Immature natural killer cell (primary cell): ENCODE measurements at regions not wholly inside any gene's neighbourhood (a gene's known extent, or its start where the extent isn't known, plus 50 kb on each side); places are given as distances from the start of the nearest gene placed in this dataset.

Source experiments
- DNase-seq, 3 donors: peaks; one replicate each; pipeline ENCODE4 v3.0.0; 2022; ENCODE audit warnings: mixed read lengths in 1 of 3
- H3K27ac Mint-ChIP-seq, 6 donors: one replicate each; pipeline ENCODE4 v1.8.0; 2020; ENCODE audit warnings: mixed read lengths in 6 of 6, mild to moderate bottlenecking in 5 of 6, inconsistent platforms in 4 of 6, moderate library complexity in 3 of 6
- H3K27me3 Mint-ChIP-seq, 3 donors: one replicate each; pipeline ENCODE4 v1.8.0; 2020 to 2021; ENCODE audit warnings: low read depth in 3 of 3, mild to moderate bottlenecking in 3 of 3, mixed read lengths in 3 of 3, moderate library complexity in 3 of 3, inconsistent platforms in 1 of 3
- H3K36me3 Mint-ChIP-seq, 3 donors: one replicate each; pipeline ENCODE4 v1.8.0; 2020; ENCODE audit warnings: mixed read lengths in 3 of 3, inconsistent platforms in 2 of 3, mild to moderate bottlenecking in 2 of 3
- H3K4me1 Mint-ChIP-seq, 2 donors: one replicate each; pipeline ENCODE4 v1.8.0; 2020; ENCODE audit warnings: inconsistent platforms in 2 of 2, mild to moderate bottlenecking in 2 of 2, mixed read lengths in 2 of 2, moderate library complexity in 1 of 2
- H3K4me3 Mint-ChIP-seq, 5 donors: one replicate each; pipeline ENCODE4 v1.8.0; 2020; ENCODE audit warnings: mild to moderate bottlenecking in 5 of 5, mixed read lengths in 5 of 5, inconsistent platforms in 3 of 5, moderate library complexity in 3 of 5
- H3K9me3 Mint-ChIP-seq, 6 donors: one replicate each; pipeline ENCODE4 v1.8.0; 2020; ENCODE audit warnings: mild to moderate bottlenecking in 6 of 6, mixed read lengths in 6 of 6, inconsistent platforms in 4 of 6, moderate library complexity in 3 of 6

- Mint-ChIP-seq H3K36me3 (no peaks in the 10 kb centered on the region), H3K4me1 (no peaks in the 10 kb centered on the region), H3K4me3 (no peak overlapping the region), H3K9me3 (no peaks in the 10 kb centered on the region), H3K27me3 (peaks cover 0 to 6% (median 1%) of the 10 kb centered on the region in 3 donors), H3K27ac (no peak overlapping the region)
- DNase-seq: no peak
Measured at GRCh38 chr10:129244757-129245156, 222.3 kb upstream of the MGMT start.

DNA sequence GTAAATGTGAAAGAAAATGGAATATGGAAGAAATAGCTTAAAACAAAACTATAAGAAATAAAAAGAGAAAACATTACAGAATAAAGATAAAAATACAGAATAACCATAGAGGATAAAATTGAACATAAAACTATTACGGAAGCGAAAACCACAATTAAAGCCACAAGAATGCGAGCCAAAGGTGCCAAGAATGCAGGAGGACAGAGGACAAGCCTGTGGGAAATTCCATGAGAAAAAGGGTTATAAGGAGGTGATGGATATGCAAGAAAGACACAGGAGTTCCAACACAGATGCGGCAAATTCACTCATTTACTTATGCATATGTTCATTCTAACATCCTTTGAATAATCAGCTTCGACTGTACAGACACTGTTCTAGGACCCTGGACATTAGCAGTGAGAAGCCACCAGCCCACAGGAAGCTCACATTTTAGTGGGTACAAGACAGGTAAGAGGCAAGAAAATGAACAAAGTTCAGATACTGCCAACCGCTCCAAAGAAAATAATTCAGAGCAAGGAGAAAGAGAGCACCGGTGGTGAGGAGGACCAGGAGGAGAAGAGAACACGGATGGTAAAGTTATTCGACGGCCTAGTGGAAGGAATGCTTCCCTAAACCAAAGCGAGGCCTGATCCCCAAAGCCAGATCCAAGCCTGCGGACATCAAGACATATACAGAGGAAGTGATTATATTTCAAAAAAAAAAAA lies 213.7 kb upstream of the MGMT start:
- peaks cover 3 to 11% (median 10%) of the 10 kb centered on the region in 3 donors for H3K27me3 Mint-ChIP-seq
- no peak overlapping the region for H3K27ac Mint-ChIP-seq
- no peak for DNase-seq
- H3K4me1 Mint-ChIP-seq: no peaks in the 10 kb centered on the region
- H3K9me3 Mint-ChIP-seq: no peaks in the 10 kb centered on the region
- H3K4me3 Mint-ChIP-seq: no peak overlapping the region
- no peaks in the 10 kb centered on the region for H3K36me3 Mint-ChIP-seq

- Mint-ChIP-seq H3K27ac (no peak overlapping the region), H3K27me3 (peaks cover 3 to 11% (median 10%) of the 10 kb centered on the region in 3 donors), H3K36me3 (no peaks in the 10 kb centered on the region), H3K4me3 (no peak overlapping the region), H3K4me1 (no peaks in the 10 kb centered on the region), H3K9me3 (no peaks in the 10 kb centered on the region)
- DNase-seq: no peak
Measured at GRCh38 chr10:129253865-129254179, 213.2 kb upstream of the MGMT start.

- H3K9me3 Mint-ChIP-seq: no peaks in the 10 kb centered on the region
- H3K27ac Mint-ChIP-seq: no peak overlapping the region
- H3K36me3 Mint-ChIP-seq: no peaks in the 10 kb centered on the region
- H3K4me3 Mint-ChIP-seq: no peak overlapping the region
- H3K4me1 Mint-ChIP-seq: no peaks in the 10 kb centered on the region
- no peak for DNase-seq
- peaks cover 4 to 9% (median 5%) of the 10 kb centered on the region in 3 donors for H3K27me3 Mint-ChIP-seq
Measured at GRCh38 chr10:129258283-129258923, 208.6 kb upstream of the MGMT start.

DNA sequence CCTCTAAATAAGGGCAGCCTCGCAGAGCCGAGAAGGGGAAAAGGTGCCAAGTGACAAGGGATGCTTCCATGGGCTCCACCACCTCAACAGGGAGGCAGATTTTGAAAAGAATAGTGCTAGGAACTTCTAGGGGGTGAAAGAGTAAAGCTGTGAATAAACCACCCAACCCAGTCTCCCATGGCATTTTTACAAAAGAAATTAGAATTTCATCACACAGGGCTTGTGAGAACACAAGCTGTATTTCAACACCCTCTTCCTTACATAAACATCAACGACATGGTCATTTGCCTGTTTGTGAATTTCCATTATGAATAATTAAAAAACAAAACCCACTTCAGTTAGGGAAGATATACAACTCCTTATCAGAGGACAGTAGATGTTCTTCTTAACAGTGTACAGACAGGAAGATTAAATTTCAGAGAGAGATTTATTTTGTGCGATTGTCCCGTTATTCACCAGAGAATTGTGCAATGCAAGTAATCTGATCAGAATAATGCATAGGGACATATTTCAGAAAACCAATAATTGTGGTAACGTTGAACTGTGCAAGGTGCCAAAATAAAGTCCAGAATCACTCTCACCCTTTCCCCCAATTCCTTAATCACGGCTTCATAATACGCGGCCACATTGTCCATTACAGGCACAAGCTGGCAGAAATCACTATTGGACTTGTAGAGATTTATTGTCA lies 207.8 kb upstream of the MGMT start:
- H3K4me3 Mint-ChIP-seq: no peak overlapping the region
- no peaks in the 10 kb centered on the region for H3K4me1 Mint-ChIP-seq
- H3K9me3 Mint-ChIP-seq: no peaks in the 10 kb centered on the region
- H3K27ac Mint-ChIP-seq: no peak overlapping the region
- no peak for DNase-seq
- no peaks in the 10 kb centered on the region for H3K36me3 Mint-ChIP-seq
- peaks cover 3 to 6% (median 4%) of the 10 kb centered on the region in 3 donors for H3K27me3 Mint-ChIP-seq

GRCh38 chr10:129272176-129272575 lies 194.9 kb upstream of the MGMT start:
- Mint-ChIP-seq H3K27ac (no peak overlapping the region), H3K9me3 (no peaks in the 10 kb centered on the region), H3K4me1 (peaks cover 13 to 16% of the 10 kb centered on the region in 2 donors), H3K36me3 (no peaks in the 10 kb centered on the region), H3K27me3 (peaks cover 4 to 10% (median 7%) of the 10 kb centered on the region in 3 donors), H3K4me3 (no peak overlapping the region)
- no peak for DNase-seq

GRCh38 chr10:129272866-129273650 lies 194.0 kb upstream of the MGMT start:
- no peak for DNase-seq
- no peak overlapping the region for H3K4me3 Mint-ChIP-seq
- peaks cover 8 to 10% (median 9%) of the 10 kb centered on the region in 3 donors for H3K27me3 Mint-ChIP-seq
- H3K27ac Mint-ChIP-seq: no peak overlapping the region
- peaks cover 13 to 16% of the 10 kb centered on the region in 2 donors for H3K4me1 Mint-ChIP-seq
- H3K9me3 Mint-ChIP-seq: no peaks in the 10 kb centered on the region
- no peaks in the 10 kb centered on the region for H3K36me3 Mint-ChIP-seq

DNA sequence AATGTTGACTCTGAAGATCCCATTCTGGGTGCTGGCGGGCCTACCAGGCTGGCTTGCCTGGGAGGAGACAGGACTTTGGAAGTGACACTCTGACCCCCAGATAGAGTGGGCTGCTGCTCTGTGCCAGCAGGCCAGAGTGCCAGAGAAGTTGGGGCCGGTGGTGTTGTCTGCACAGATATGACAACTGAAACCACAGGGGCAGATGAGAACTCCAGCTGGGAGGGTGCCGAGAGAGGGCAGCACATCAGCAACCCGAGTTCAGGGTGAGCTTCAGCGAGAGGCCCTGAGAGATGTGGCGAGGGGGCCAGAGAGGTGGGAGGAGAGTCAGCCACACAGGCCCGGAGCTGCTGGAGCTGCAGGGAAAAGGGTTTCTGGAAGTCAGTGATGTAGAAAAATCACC lies 193.2 kb upstream of the MGMT start:
- H3K4me3 Mint-ChIP-seq: no peak overlapping the region
- H3K27me3 Mint-ChIP-seq: peaks cover 8 to 10% (median 9%) of the 10 kb centered on the region in 3 donors
- no peaks in the 10 kb centered on the region for H3K9me3 Mint-ChIP-seq
- no peak overlapping the region for H3K27ac Mint-ChIP-seq
- no peaks in the 10 kb centered on the region for H3K36me3 Mint-ChIP-seq
- no peak for DNase-seq
- H3K4me1 Mint-ChIP-seq: peaks cover 13 to 16% of the 10 kb centered on the region in 2 donors

- no peaks in the 10 kb centered on the region for H3K36me3 Mint-ChIP-seq
- H3K27me3 Mint-ChIP-seq: peaks cover 8 to 15% (median 8%) of the 10 kb centered on the region in 3 donors
- H3K27ac Mint-ChIP-seq: no peak overlapping the region
- DNase-seq: no peak
- no peaks in the 10 kb centered on the region for H3K9me3 Mint-ChIP-seq
- no peak overlapping the region for H3K4me3 Mint-ChIP-seq
- H3K4me1 Mint-ChIP-seq: peaks cover 13 to 16% of the 10 kb centered on the region in 2 donors
Measured at GRCh38 chr10:129274748-129275474, 192.1 kb upstream of the MGMT start.

DNA sequence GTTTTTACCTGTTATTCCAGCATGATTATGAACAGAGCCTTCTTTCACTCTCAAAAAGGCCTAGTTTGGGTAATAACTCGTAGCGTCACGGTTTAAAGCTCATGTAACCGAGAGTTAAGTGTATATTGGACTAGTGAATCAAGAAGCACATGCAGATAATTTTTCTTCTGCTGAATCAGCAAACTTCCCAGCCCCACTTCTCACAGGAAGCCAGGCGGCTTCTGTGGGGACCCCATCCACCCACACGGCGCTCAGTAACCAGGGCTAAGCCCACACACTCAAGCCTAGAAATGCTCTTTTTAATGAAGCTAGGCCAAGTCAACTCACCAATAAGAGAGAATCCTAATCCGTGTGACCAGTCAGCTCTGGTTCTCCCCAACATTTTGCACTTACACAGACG lies 191.2 kb upstream of the MGMT start:
- peak; percentile 5 to 25 (median 19) for DNase-seq
- H3K9me3 Mint-ChIP-seq: no peaks in the 10 kb centered on the region

GRCh38 chr10:129277084-129277483 lies 190.0 kb upstream of the MGMT start:
- Mint-ChIP-seq H3K4me3 (no peak overlapping the region), H3K4me1 (peaks cover 13 to 16% of the 10 kb centered on the region in 2 donors), H3K36me3 (no peaks in the 10 kb centered on the region), H3K9me3 (peaks cover 0 to 4% (median 2%) of the 10 kb centered on the region in 6 donors), H3K27ac (no peak overlapping the region), H3K27me3 (peaks cover 8 to 17% (median 12%) of the 10 kb centered on the region in 3 donors)
- no peak for DNase-seq

More for the DNA sequence above, 191.2 kb upstream of the MGMT start:
- Mint-ChIP-seq H3K36me3 (no peaks in the 10 kb centered on the region), H3K27me3 (peaks cover 8 to 15% (median 8%) of the 10 kb centered on the region in 3 donors), H3K4me3 (peak overlapping the region in 2 of 5 donors; percentile 28 to 61), H3K27ac (no peak overlapping the region), H3K4me1 (peaks cover 13 to 16% of the 10 kb centered on the region in 2 donors)

DNA sequence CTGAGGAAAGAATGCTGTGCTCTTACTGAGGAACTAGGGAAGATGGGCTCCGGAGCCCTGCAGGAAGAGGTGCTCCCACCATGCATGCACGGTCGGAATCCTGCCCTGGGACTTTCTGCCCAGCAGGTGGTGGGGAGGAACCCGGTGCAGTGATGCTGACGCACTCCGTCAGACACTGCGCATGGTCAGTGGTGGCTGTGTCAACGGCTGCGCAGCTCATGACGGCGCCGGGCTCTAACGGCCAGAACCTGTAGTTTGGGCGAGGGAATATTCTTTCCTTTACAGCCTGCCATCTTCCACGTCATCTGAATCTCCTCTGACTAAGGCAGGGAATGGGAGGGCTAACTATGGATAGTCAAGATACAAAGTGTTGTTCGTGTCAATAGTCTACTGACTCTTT lies 189.2 kb upstream of the MGMT start:
- H3K36me3 Mint-ChIP-seq: no peaks in the 10 kb centered on the region
- H3K27ac Mint-ChIP-seq: no peak overlapping the region
- DNase-seq: no peak
- peaks cover 8 to 17% (median 12%) of the 10 kb centered on the region in 3 donors for H3K27me3 Mint-ChIP-seq
- peaks cover 0 to 4% (median 2%) of the 10 kb centered on the region in 6 donors for H3K9me3 Mint-ChIP-seq
- H3K4me3 Mint-ChIP-seq: no peak overlapping the region
- peaks cover 13 to 16% of the 10 kb centered on the region in 2 donors for H3K4me1 Mint-ChIP-seq

GRCh38 chr10:129278686-129279085 lies 188.4 kb upstream of the MGMT start:
- Mint-ChIP-seq H3K4me3 (peak overlapping the region in 1 of 5 donors; percentile 12), H3K27ac (no peak overlapping the region), H3K36me3 (no peaks in the 10 kb centered on the region), H3K9me3 (peaks cover 0 to 4% (median 2%) of the 10 kb centered on the region in 6 donors), H3K27me3 (peaks cover 8 to 19% (median 12%) of the 10 kb centered on the region in 3 donors), H3K4me1 (peaks cover 13 to 16% of the 10 kb centered on the region in 2 donors)
- no peak for DNase-seq
